ENCODE measurements at regions not wholly inside any gene's neighbourhood (a gene's known extent, or its start where the extent isn't known, plus 50 kb on each side); places are given as distances from the start of the nearest gene placed in this dataset.

DNA sequence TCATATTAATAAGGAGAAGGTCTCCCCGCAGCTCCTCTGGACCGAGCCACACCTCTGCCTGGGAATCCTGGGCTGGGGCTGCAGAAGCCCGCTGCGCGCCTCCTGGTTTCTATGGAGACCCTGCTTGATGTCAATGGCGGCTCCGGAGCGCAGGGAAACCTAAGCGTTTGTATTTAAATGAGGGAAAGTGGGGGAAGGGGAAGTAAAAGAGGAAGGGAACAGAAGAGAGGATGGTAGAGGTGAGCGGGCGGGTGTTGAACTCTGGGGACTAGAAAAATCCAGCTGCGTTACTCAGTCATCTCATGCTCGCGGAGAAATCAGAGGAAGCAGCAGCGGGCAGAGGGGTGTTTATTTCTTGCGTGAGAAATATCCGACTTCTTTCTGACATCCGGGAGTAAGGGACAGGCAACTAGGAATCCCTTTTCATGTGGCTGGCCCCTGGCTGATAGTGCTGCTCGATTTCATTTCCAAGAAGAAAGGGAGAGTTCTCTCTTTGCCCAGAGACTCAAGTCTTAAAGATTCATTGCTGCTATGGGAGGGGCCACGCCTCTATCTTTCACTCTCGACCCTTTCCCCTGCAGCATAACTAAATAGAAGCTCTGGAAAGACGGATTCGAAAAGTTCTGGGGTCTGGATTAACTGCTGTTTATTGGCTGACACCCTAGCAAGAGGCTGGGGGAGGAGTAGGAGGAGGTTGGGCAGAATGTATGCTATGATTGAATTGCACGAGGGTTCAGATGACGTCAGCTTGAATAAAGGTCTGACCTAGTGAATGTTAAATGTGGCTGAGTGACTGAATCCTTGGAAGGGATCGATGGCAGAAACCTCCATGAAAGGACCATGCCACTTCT, 110.5 kb upstream of the GAP43 start:
- peak; percentile 71 to 84 (median 72) for DNase-seq
- Histone ChIP-seq H3K27me3 (ENCODE audit: control insufficient read depth, insufficient read depth, low read length) (no peaks in the 10 kb centered on the region), H3K9ac (ENCODE audit: low read length in 3 of 3) (peak overlapping the region in 1 of 3 donors; percentile 50), H3K4me1 (ENCODE audit: control insufficient read depth in 2 of 3, insufficient read depth in 2 of 3, low read depth in 1 of 3, low read length in 3 of 3) (peaks cover 0 to 4% (median 2%) of the 10 kb centered on the region in 3 donors), H3K27ac (ENCODE audit: low read depth in 2 of 2, low read length in 2 of 2) (no peak overlapping the region), H3K9me3 (ENCODE audit: control insufficient read depth in 2 of 3, insufficient read depth in 1 of 3, low read length in 3 of 3) (no peaks in the 10 kb centered on the region), H3K36me3 (ENCODE audit: control insufficient read depth in 2 of 3, insufficient read depth in 3 of 3, low read length in 3 of 3) (no peaks in the 10 kb centered on the region), H3K4me3 (ENCODE audit: low read length in 3 of 3) (peak overlapping the region; percentile 61 to 74 (median 65))
- intact Hi-C loops (cut with DNase I) = no loop called here
- FAIRE-seq = no peak
- TF ChIP-seq, protein P1, sequence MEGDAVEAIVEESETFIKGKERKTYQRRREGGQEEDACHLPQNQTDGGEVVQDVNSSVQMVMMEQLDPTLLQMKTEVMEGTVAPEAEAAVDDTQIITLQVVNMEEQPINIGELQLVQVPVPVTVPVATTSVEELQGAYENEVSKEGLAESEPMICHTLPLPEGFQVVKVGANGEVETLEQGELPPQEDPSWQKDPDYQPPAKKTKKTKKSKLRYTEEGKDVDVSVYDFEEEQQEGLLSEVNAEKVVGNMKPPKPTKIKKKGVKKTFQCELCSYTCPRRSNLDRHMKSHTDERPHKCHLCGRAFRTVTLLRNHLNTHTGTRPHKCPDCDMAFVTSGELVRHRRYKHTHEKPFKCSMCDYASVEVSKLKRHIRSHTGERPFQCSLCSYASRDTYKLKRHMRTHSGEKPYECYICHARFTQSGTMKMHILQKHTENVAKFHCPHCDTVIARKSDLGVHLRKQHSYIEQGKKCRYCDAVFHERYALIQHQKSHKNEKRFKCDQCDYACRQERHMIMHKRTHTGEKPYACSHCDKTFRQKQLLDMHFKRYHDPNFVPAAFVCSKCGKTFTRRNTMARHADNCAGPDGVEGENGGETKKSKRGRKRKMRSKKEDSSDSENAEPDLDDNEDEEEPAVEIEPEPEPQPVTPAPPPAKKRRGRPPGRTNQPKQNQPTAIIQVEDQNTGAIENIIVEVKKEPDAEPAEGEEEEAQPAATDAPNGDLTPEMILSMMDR (IDR thresholded peaks at IDR 0.05; ENCODE audit: borderline replicate concordance, extremely low read depth, insufficient read depth) = no peak

DNA sequence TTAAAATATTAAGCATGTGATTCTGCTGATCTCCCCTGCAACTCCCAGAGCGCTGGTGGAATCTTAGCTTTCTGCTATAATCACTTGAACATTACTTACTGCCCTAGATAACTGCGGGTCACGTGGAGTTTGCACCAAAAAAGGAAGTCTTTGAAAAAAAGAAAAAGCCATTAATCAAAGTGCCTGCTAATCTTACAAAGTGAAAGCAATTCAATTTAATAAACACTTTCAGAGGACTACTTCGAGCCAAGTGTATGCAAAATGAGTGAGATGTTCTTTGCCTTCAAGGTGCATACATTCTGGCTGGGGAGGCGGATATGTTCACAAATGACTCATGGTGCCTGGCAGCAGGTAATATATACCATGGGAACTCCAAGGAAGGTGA, 109.9 kb upstream of the GAP43 start:
- H3K4me1 ChIP-seq (ENCODE audit: control insufficient read depth in 2 of 3, insufficient read depth in 2 of 3, low read depth in 1 of 3, low read length in 3 of 3) = peaks cover 0 to 4% (median 2%) of the 10 kb centered on the region in 3 donors
- H3K36me3 ChIP-seq (ENCODE audit: control insufficient read depth in 2 of 3, insufficient read depth in 3 of 3, low read length in 3 of 3) = no peaks in the 10 kb centered on the region
- intact Hi-C loops (cut with DNase I) = no loop called here
- FAIRE-seq (no peak), DNase-seq (no peak)
- peak overlapping the region; percentile 61 to 74 (median 65) for H3K4me3 ChIP-seq (ENCODE audit: low read length in 3 of 3)
- H3K27me3 ChIP-seq (ENCODE audit: control insufficient read depth, insufficient read depth, low read length) = no peaks in the 10 kb centered on the region
- no peaks in the 10 kb centered on the region for H3K9me3 ChIP-seq (ENCODE audit: control insufficient read depth in 2 of 3, insufficient read depth in 1 of 3, low read length in 3 of 3)
- TF ChIP-seq, protein P1 (IDR thresholded peaks at IDR 0.05; ENCODE audit: borderline replicate concordance, extremely low read depth, insufficient read depth) = no peak
- H3K27ac ChIP-seq (ENCODE audit: low read depth in 2 of 2, low read length in 2 of 2) = no peak overlapping the region
- peak overlapping the region in 1 of 3 donors; percentile 50 for H3K9ac ChIP-seq (ENCODE audit: low read length in 3 of 3)

DNA sequence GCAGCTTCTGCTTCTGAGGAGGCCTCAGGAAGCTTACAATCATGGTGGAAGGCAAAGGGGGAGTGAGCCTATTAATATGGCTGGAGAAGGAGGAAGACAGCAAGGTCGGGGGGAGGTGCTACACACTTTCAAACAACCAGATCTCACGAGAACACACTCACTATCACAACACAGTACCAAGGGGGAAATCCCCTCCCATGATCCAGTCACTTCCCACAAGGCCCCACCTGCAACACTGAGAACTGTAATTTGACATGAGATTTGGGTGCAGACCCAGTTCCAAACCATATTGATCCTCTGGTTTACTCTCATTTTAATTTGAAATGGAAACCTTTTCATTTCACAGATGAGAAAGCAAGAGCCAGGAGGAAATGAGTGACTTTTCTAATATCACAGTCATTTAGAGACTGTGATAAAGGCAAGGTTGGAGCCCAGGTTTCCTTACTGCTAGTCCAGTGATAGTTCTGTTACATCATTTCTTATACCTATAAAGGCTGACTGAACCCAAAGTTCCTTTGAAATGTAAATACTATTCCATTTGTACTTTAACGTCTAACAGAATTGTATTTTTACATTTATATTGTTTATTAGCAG, 105.8 kb upstream of the GAP43 start:
- H3K4me3 ChIP-seq (ENCODE audit: low read length in 3 of 3) = no peak overlapping the region
- no peaks in the 10 kb centered on the region for H3K9me3 ChIP-seq (ENCODE audit: control insufficient read depth in 2 of 3, insufficient read depth in 1 of 3, low read length in 3 of 3)
- FAIRE-seq (no peak), DNase-seq (no peak)
- H3K9ac ChIP-seq (ENCODE audit: low read length in 3 of 3) = no peak overlapping the region
- peaks cover 0 to 2% (median 2%) of the 10 kb centered on the region in 3 donors for H3K4me1 ChIP-seq (ENCODE audit: control insufficient read depth in 2 of 3, insufficient read depth in 2 of 3, low read depth in 1 of 3, low read length in 3 of 3)
- intact Hi-C loops (cut with DNase I) = no loop called here
- no peaks in the 10 kb centered on the region for H3K36me3 ChIP-seq (ENCODE audit: control insufficient read depth in 2 of 3, insufficient read depth in 3 of 3, low read length in 3 of 3)
- H3K27ac ChIP-seq (ENCODE audit: low read depth in 2 of 2, low read length in 2 of 2) = no peak overlapping the region
- no peaks in the 10 kb centered on the region for H3K27me3 ChIP-seq (ENCODE audit: control insufficient read depth, insufficient read depth, low read length)
- TF ChIP-seq, protein P1 (IDR thresholded peaks at IDR 0.05; ENCODE audit: borderline replicate concordance, extremely low read depth, insufficient read depth) = no peak

All from kidney (tissue), 13 donors.